Keratinocyte (primary cell): ENCODE measurements at regions not wholly inside any gene's neighbourhood (a gene's known extent, or its start where the extent isn't known, plus 50 kb on each side); places are given as distances from the start of the nearest gene placed in this dataset.

Source experiments
- DNase-seq: peaks from one replicate; pipeline ENCODE4 v3.0.0-alpha.2; 2011; ENCODE audit warnings: low read depth, missing footprints, low spot score
- FAIRE-seq: peaks from 2 replicates; lab custom pipeline; 2011; peaks lifted over from hg19 to GRCh38; lab: Jason Lieb, UNC
- H2AFZ ChIP-seq: 2 replicates; pipeline ENCODE4 v1.6.0; 2012; ENCODE audit warnings: low read length, control low read depth, inconsistent platforms; ENCODE audit not compliant: control insufficient read depth
- H3K27ac ChIP-seq: 2 replicates; pipeline ENCODE4 v1.5.1; 2011; ENCODE audit warnings: low read length; ENCODE audit not compliant: control insufficient read depth, insufficient read depth
- H3K27me3 ChIP-seq: 3 replicates; pipeline ENCODE4 v1.6.0; 2011; ENCODE audit warnings: low read length; ENCODE audit not compliant: control insufficient read depth, insufficient read depth; ENCODE audit errors: extremely low read depth
- H3K36me3 ChIP-seq, 2 experiments: 2 replicates in 1 of 2; 3 replicates in 1 of 2; pipeline ENCODE4 v1.5.1; 2011; ENCODE audit warnings: low read length in 2 of 2, mild to moderate bottlenecking in 1 of 2; ENCODE audit not compliant: control insufficient read depth in 2 of 2, insufficient read depth in 2 of 2; ENCODE audit errors: extremely low read depth in 1 of 2
- H3K4me1 ChIP-seq: 3 replicates; pipeline ENCODE4 v1.5.1; 2011; ENCODE audit warnings: low read length; ENCODE audit not compliant: control insufficient read depth, insufficient read depth; ENCODE audit errors: extremely low read depth
- H3K4me2 ChIP-seq: 3 replicates; pipeline ENCODE4 v1.6.0; 2011; ENCODE audit warnings: low read depth, low read length; ENCODE audit not compliant: control insufficient read depth, insufficient read depth; ENCODE audit errors: extremely low read depth
- H3K4me3 ChIP-seq, 3 experiments: fragments of 200-600 bp in 1 of 3; sonication (generic) in 1 of 3; 2 replicates in 2 of 3; 3 replicates in 1 of 3; pipeline ENCODE4 v1.5.1; 2011 to 2016; ENCODE audit warnings: low read length in 3 of 3, mild to moderate bottlenecking in 3 of 3, control low read depth in 2 of 3, inconsistent platforms in 1 of 3, low read depth in 1 of 3, mixed read lengths in 1 of 3, mixed run types in 1 of 3, moderate library complexity in 1 of 3; ENCODE audit not compliant: control insufficient read depth in 2 of 3, insufficient read depth in 2 of 3; ENCODE audit errors: extremely low read depth in 1 of 3
- H3K79me2 ChIP-seq: 2 replicates; pipeline ENCODE4 v1.6.0; 2012; ENCODE audit warnings: low read length; ENCODE audit not compliant: control insufficient read depth, insufficient read depth
- H3K9ac ChIP-seq: 3 replicates; pipeline ENCODE4 v1.6.0; 2011; ENCODE audit warnings: low read length; ENCODE audit not compliant: control insufficient read depth, insufficient read depth; ENCODE audit errors: extremely low read depth
- H3K9me1 ChIP-seq: 3 replicates; pipeline ENCODE4 v1.6.0; 2011; ENCODE audit warnings: low read length; ENCODE audit not compliant: control insufficient read depth, insufficient read depth; ENCODE audit errors: extremely low read depth
- H3K9me3 ChIP-seq: 2 replicates; pipeline ENCODE4 v1.5.1; 2012; ENCODE audit warnings: low read depth, low read length; ENCODE audit not compliant: control insufficient read depth
- H4K20me1 ChIP-seq: 3 replicates; pipeline ENCODE4 v1.6.0; 2011; ENCODE audit warnings: low read length; ENCODE audit not compliant: control insufficient read depth, insufficient read depth; ENCODE audit errors: extremely low read depth
- EZH2 ChIP-seq: IDR thresholded peaks from one replicate; pipeline ENCODE4 v1.6.1; 2012; ENCODE audit warnings: inconsistent platforms, mild to moderate bottlenecking, low read length, moderate library complexity
- dilution Hi-C: fragments of 300-500 bp; cut with MboI; formaldehyde crosslinking; loops from one replicate; pipeline ENCODE4 v1.7.0; 2020; ENCODE audit warnings: low sequenced_read_pairs; ENCODE audit not compliant: extremely low pct_ligation_motif_present
- TF ChIP-seq, protein P1 (sequence below), 3 experiments: IDR thresholded peaks in 1 of 3; conservative IDR thresholded peaks in 1 of 3; optimal IDR thresholded peaks in 1 of 3; 2 replicates in 2 of 3; 3 replicates in 1 of 3; pipeline versions ENCODE3 to v1.5.1; 2011; ENCODE audit warnings: low read length in 3 of 3, mild to moderate bottlenecking in 3 of 3, moderate library complexity in 2 of 3, control low read depth in 1 of 3, inconsistent platforms in 1 of 3; ENCODE audit not compliant: insufficient read depth in 2 of 3; ENCODE audit errors: extremely low read depth in 1 of 3

DNA sequence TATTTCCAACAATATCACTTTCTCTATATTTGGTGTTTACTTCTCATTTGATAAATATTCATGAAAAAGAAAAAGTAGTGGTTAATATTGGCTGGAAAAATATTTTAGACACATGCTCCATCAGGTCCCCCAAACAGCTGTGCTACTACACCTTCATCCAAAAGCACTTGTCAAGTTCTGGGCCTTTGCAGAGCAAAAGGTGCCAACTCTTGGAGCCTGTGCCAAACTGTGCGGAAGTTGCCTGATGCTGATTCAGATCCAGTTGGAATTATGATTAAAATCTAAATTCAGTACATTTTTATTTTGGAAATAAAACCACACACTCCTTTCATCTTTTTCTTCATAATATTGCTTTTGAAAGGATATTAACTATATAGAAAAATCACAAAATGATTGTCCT, 1497.4 kb upstream of the CADM2 start:
- no peak overlapping the region for H3K4me2 ChIP-seq
- H3K27ac ChIP-seq, result no peak overlapping the region
- H3K4me3 ChIP-seq, result no peak overlapping the region
- no peaks in the 10 kb centered on the region for H3K9me3 ChIP-seq
- FAIRE-seq (no peak), DNase-seq (no peak)
- no peaks in the 10 kb centered on the region for H3K9me1 ChIP-seq
- no peaks in the 10 kb centered on the region for H3K4me1 ChIP-seq
- no peaks in the 10 kb centered on the region for H3K79me2 ChIP-seq
- no peaks in the 10 kb centered on the region for H4K20me1 ChIP-seq
- no peak for TF ChIP-seq EZH2
- TF ChIP-seq, protein P1, sequence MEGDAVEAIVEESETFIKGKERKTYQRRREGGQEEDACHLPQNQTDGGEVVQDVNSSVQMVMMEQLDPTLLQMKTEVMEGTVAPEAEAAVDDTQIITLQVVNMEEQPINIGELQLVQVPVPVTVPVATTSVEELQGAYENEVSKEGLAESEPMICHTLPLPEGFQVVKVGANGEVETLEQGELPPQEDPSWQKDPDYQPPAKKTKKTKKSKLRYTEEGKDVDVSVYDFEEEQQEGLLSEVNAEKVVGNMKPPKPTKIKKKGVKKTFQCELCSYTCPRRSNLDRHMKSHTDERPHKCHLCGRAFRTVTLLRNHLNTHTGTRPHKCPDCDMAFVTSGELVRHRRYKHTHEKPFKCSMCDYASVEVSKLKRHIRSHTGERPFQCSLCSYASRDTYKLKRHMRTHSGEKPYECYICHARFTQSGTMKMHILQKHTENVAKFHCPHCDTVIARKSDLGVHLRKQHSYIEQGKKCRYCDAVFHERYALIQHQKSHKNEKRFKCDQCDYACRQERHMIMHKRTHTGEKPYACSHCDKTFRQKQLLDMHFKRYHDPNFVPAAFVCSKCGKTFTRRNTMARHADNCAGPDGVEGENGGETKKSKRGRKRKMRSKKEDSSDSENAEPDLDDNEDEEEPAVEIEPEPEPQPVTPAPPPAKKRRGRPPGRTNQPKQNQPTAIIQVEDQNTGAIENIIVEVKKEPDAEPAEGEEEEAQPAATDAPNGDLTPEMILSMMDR (optimal IDR thresholded peaks at IDR 0.05 in 1 of 3, IDR thresholded peaks at IDR 0.05 in 1 of 3, conservative IDR thresholded peaks at IDR 0.05 in 1 of 3; ENCODE audit: extremely low read depth in 1 of 3, insufficient read depth in 2 of 3, low read length in 3 of 3), result no peak
- H3K9ac ChIP-seq, result no peak overlapping the region
- no peak overlapping the region for H2AFZ ChIP-seq
- H3K27me3 ChIP-seq, result no peaks in the 10 kb centered on the region
- dilution Hi-C loops, result no loop called here
- H3K36me3 ChIP-seq, result no peaks in the 10 kb centered on the region

DNA sequence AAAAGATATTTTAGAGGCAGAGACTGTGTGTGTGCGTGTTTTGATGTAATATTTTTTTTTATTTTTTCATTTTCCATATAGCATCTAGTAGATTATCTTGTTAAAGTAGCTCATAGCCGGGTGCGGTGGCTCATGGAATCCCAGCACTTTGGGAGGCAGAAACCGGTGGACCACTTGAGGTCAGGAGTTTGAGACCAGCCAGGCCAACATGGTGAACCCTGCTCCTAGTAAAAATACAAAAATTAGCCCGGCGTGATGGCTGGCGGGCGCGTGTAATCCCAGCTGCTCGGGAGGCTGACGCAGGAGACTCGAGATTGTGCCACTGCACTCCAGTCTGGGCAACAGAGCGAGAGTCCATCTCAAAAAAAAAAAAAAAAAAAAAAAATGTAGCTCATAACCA, 1481.2 kb upstream of the CADM2 start:
- H3K9me1 ChIP-seq, result no peaks in the 10 kb centered on the region
- no peaks in the 10 kb centered on the region for H4K20me1 ChIP-seq
- H3K79me2 ChIP-seq, result no peaks in the 10 kb centered on the region
- no peaks in the 10 kb centered on the region for H3K9me3 ChIP-seq
- no peak overlapping the region for H2AFZ ChIP-seq
- H3K36me3 ChIP-seq, result no peaks in the 10 kb centered on the region
- TF ChIP-seq, protein P1 (optimal IDR thresholded peaks at IDR 0.05 in 1 of 3, IDR thresholded peaks at IDR 0.05 in 1 of 3, conservative IDR thresholded peaks at IDR 0.05 in 1 of 3; ENCODE audit: extremely low read depth in 1 of 3, insufficient read depth in 2 of 3, low read length in 3 of 3), result no peak
- TF ChIP-seq EZH2, result no peak
- no peaks in the 10 kb centered on the region for H3K4me1 ChIP-seq
- no peak overlapping the region for H3K9ac ChIP-seq
- no peak overlapping the region for H3K4me3 ChIP-seq
- no peak overlapping the region for H3K4me2 ChIP-seq
- H3K27ac ChIP-seq, result no peak overlapping the region
- no peak for DNase-seq
- dilution Hi-C loops, result no loop called here
- FAIRE-seq, result no peak
- no peaks in the 10 kb centered on the region for H3K27me3 ChIP-seq
